Panc1 (cell line): ENCODE measurements at regions not wholly inside any gene's neighbourhood (a gene's known extent, or its start where the extent isn't known, plus 50 kb on each side); places are given as distances from the start of the nearest gene placed in this dataset.

Experiments
- CTCF ChIP-seq: fragments of 450-650 bp; IDR thresholded peaks from 2 replicates; pipeline ENCODE4 v1.5.1; 2017; ENCODE audit warnings: mild to moderate bottlenecking
- POLR2AphosphoS5 ChIP-seq: IDR thresholded peaks from 2 replicates; pipeline ENCODE4 v1.6.1; 2012; ENCODE audit warnings: mild to moderate bottlenecking, low read depth, low read length, moderate library complexity

- TF ChIP-seq CTCF, result no peak
- no peak for TF ChIP-seq POLR2AphosphoS5
These were observed 152.1 kb upstream of the PLXNC1 start for GRCh38 chr12:93996321-93996720.
